AG04450 (cell line): ENCODE measurements at regions not wholly inside any gene's neighbourhood (a gene's known extent, or its start where the extent isn't known, plus 50 kb on each side); places are given as distances from the start of the nearest gene placed in this dataset.

Experiments used
- CTCF ChIA-PET: fragments of 300-600, 350-600 bp; formaldehyde crosslinking; extraction: SDS; loops from one replicate; lab custom pipeline; 2022; ENCODE audit warnings: antibody characterized with exemption, inconsistent platforms; lab: Charles Lee
- POLR2A ChIA-PET: fragments of 350-600 bp; formaldehyde crosslinking; extraction: SDS; loops from one replicate; lab custom pipeline; 2021; ENCODE audit warnings: antibody characterized with exemption, inconsistent platforms; lab: Yijun Ruan, JAX
- DNase-seq: peaks from one replicate; pipeline ENCODE4 v3.0.0-alpha.2; 2011; ENCODE audit warnings: low read depth, low spot score
- H3K27ac ChIP-seq: one replicate; pipeline ENCODE4 v1.5.1; 2012; ENCODE audit warnings: low read depth, low read length, control low read depth
- H3K27me3 ChIP-seq: one replicate; pipeline ENCODE4 v1.6.0; 2012; ENCODE audit warnings: low read length; ENCODE audit not compliant: control insufficient read depth, insufficient read depth
- H3K4me3 ChIP-seq: 2 replicates; pipeline ENCODE4 v1.5.1; 2011; ENCODE audit warnings: mild to moderate bottlenecking, low read depth, low read length, control low read depth
- H3K9me3 ChIP-seq: 2 replicates; pipeline ENCODE4 v1.5.1; 2012; ENCODE audit warnings: low read length; ENCODE audit not compliant: control insufficient read depth, insufficient read depth
- TF ChIP-seq, protein P1 (sequence below): IDR thresholded peaks from 2 replicates; pipeline ENCODE4 v1.5.1; 2011; ENCODE audit warnings: low read depth, low read length, control low read depth, inconsistent platforms

GRCh38 chr10:4254101-4254994 lies 469.3 kb upstream of the KLF6 start:
- no peaks in the 10 kb centered on the region; the same call in 1 of the 2 replicates for H3K9me3 ChIP-seq
- DNase-seq: peak; percentile 86
- H3K27me3 ChIP-seq: no peaks in the 10 kb centered on the region
- peak overlapping the region; percentile 95 for H3K27ac ChIP-seq
- ChIA-PET CTCF (no interaction called here), POLR2A (interaction anchor here (0.6 to 1.5 kb wide), 3 partner anchors 12 to 1057 kb away, joined by 3 to 7 read pairs (median 4); partner anchors contain the start of gene KLF6)
- no peak overlapping the region for H3K4me3 ChIP-seq
- TF ChIP-seq, protein P1, sequence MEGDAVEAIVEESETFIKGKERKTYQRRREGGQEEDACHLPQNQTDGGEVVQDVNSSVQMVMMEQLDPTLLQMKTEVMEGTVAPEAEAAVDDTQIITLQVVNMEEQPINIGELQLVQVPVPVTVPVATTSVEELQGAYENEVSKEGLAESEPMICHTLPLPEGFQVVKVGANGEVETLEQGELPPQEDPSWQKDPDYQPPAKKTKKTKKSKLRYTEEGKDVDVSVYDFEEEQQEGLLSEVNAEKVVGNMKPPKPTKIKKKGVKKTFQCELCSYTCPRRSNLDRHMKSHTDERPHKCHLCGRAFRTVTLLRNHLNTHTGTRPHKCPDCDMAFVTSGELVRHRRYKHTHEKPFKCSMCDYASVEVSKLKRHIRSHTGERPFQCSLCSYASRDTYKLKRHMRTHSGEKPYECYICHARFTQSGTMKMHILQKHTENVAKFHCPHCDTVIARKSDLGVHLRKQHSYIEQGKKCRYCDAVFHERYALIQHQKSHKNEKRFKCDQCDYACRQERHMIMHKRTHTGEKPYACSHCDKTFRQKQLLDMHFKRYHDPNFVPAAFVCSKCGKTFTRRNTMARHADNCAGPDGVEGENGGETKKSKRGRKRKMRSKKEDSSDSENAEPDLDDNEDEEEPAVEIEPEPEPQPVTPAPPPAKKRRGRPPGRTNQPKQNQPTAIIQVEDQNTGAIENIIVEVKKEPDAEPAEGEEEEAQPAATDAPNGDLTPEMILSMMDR: no peak

DNA sequence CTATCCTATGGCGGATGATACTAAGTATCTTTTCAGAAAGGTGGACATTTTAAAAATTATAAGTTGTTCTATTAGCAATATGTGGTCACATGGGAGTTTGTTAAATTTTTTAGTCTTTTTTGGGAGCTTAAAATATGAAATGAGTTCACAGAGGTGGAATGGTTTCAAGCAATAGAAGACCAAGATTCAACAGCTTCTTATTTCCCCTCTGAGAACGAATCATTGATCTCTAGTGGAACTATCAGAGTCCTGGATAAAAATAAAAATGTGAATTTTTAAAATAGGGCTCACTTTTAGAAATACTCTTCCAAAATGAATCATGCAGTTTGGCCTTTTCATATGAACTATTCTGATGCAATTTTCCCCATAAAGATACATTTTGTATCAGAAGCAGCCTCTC lies 467.7 kb upstream of the KLF6 start:
- TF ChIP-seq, protein P1: no peak
- DNase-seq: no peak
- no peaks in the 10 kb centered on the region for H3K27me3 ChIP-seq
- H3K27ac ChIP-seq: no peak overlapping the region
- H3K9me3 ChIP-seq: no peaks in the 10 kb centered on the region; the same call in 1 of the 2 replicates
- POLR2A ChIA-PET: no interaction called here
- H3K4me3 ChIP-seq: no peak overlapping the region
- CTCF ChIA-PET: no interaction called here

DNA sequence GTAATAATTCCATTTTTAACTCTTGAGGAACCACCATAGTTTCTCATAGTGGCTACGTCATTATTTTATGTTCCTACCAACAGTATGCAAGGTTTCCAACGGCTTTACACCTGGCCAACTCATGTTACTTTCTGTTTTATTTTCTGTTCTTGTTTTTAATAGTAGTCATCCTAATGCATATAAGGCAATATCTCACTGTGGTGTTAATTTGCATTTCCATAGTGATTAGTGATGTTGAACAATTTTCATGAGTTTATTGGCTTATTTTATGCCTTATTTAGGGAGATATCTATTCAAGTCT lies 465.5 kb upstream of the KLF6 start:
- TF ChIP-seq, protein P1: no peak
- ChIA-PET CTCF (no interaction called here), POLR2A (no interaction called here)
- Histone ChIP-seq H3K27ac (no peak overlapping the region), H3K4me3 (no peak overlapping the region), H3K27me3 (no peaks in the 10 kb centered on the region), H3K9me3 (no peaks in the 10 kb centered on the region; the same call in 1 of the 2 replicates)
- no peak for DNase-seq

DNA sequence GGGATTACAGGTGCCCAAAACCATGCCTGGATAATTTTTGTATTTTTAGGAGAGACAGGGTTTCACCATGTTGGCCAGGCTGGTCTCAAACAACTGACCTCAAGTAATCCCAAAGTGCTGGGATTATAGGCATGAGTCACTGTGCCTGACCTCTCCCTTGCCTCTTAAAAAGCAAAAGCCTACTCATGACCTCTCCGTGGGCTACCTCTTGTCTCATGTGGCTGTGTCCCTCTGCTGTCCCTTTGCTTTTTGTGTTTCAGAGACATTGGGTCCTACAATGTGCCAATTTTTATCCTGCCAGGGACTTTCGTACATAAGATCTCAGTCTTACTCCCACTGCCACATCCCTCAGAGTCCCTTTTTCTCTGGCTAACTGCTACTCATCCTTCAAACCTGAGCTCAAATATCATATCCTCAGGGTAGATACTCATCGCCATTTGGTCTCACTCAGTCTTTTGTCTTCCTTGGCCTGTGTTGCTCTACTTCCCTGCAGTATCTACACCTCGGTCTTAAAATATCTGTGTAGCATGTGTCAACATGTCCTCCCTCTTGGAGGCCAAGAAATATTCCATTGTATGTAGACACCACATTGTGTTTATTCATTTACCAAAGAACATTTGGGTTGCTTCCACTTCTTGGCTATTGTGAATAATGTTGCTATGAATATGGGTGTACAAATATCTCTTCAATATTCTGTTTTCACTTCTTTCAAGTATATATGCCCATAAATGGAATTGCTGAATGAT lies 465.0 kb upstream of the KLF6 start:
- TF ChIP-seq, protein P1: no peak
- Histone ChIP-seq H3K27ac (no peak overlapping the region), H3K4me3 (no peak overlapping the region), H3K27me3 (no peaks in the 10 kb centered on the region), H3K9me3 (no peaks in the 10 kb centered on the region)
- ChIA-PET POLR2A (no interaction called here), CTCF (no interaction called here)
- no peak for DNase-seq
